Adrenal gland (tissue), 5 donors: ENCODE measurements at regions not wholly inside any gene's neighbourhood (a gene's known extent, or its start where the extent isn't known, plus 50 kb on each side); places are given as distances from the start of the nearest gene placed in this dataset.

ENCODE experiments used
- POLR2A ChIP-seq, 2 donors: fragments of 450-650 bp; IDR thresholded peaks; one replicate each; pipeline ENCODE4 v1.6.1; 2017; ENCODE audit warnings: antibody characterized with exemption in 2 of 2, mild to moderate bottlenecking in 2 of 2, moderate library complexity in 1 of 2
- TF ChIP-seq, protein P1 (sequence below), 6 experiments: fragments of 450-650 bp in 4 of 6; fragments of 200-600 bp in 2 of 6; sonication (generic) in 1 of 6; IDR thresholded peaks; 1 replicate in 5 of 6; 2 replicates in 1 of 6; pipeline versions ENCODE4 v1.5.1 to v1.8.0; 2016 to 2021; ENCODE audit warnings: antibody characterized with exemption in 6 of 6, mild to moderate bottlenecking in 2 of 6, moderate library complexity in 1 of 6
- donor health status: DM: no; HTN: no; CAD: no.

DNA sequence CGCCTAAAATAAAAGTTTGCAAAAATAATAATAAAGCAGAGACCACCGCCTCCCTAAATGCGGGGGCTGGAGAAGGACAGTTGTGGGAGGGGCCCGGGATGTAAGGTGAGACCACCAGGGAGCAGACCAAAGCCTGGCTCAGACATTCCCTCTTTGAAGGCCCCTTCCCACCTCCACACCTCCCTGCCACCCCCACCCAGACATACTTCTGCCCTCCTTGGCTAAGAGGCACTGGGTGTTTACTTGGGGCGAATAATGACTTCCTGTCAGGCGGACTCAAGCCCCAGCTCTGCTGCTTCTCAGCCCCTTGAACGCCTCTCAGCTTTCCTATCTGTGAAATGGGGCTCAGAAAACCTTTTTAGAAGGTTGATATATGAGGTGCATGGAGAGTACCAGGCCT, 58.8 kb upstream of the GGTA1 start:
- TF ChIP-seq, protein P1, sequence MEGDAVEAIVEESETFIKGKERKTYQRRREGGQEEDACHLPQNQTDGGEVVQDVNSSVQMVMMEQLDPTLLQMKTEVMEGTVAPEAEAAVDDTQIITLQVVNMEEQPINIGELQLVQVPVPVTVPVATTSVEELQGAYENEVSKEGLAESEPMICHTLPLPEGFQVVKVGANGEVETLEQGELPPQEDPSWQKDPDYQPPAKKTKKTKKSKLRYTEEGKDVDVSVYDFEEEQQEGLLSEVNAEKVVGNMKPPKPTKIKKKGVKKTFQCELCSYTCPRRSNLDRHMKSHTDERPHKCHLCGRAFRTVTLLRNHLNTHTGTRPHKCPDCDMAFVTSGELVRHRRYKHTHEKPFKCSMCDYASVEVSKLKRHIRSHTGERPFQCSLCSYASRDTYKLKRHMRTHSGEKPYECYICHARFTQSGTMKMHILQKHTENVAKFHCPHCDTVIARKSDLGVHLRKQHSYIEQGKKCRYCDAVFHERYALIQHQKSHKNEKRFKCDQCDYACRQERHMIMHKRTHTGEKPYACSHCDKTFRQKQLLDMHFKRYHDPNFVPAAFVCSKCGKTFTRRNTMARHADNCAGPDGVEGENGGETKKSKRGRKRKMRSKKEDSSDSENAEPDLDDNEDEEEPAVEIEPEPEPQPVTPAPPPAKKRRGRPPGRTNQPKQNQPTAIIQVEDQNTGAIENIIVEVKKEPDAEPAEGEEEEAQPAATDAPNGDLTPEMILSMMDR (IDR thresholded peaks at IDR 0.05) = no peak
- no peak for TF ChIP-seq POLR2A (IDR thresholded peaks at IDR 0.05)
